ENCODE measurements at regions not wholly inside any gene's neighbourhood (a gene's known extent, or its start where the extent isn't known, plus 50 kb on each side); places are given as distances from the start of the nearest gene placed in this dataset.
"Not testable (repeated sequence)": the region's sequence is repeated elsewhere in the genome, so short reads cannot be mapped to it uniquely, and the experiment has no call there.

- DNase-seq (ENCODE audit: low read depth) = no peak
- no peak overlapping the region for H3K4me3 ChIP-seq (ENCODE audit: low read depth, low read length)
- TF ChIP-seq, protein P1, sequence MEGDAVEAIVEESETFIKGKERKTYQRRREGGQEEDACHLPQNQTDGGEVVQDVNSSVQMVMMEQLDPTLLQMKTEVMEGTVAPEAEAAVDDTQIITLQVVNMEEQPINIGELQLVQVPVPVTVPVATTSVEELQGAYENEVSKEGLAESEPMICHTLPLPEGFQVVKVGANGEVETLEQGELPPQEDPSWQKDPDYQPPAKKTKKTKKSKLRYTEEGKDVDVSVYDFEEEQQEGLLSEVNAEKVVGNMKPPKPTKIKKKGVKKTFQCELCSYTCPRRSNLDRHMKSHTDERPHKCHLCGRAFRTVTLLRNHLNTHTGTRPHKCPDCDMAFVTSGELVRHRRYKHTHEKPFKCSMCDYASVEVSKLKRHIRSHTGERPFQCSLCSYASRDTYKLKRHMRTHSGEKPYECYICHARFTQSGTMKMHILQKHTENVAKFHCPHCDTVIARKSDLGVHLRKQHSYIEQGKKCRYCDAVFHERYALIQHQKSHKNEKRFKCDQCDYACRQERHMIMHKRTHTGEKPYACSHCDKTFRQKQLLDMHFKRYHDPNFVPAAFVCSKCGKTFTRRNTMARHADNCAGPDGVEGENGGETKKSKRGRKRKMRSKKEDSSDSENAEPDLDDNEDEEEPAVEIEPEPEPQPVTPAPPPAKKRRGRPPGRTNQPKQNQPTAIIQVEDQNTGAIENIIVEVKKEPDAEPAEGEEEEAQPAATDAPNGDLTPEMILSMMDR (IDR thresholded peaks at IDR 0.05; ENCODE audit: insufficient read depth, low read length) = no peak
Measured at GRCh38 chr4:96389770-96390169, 549.9 kb downstream of the PDHA2 start.

DNA sequence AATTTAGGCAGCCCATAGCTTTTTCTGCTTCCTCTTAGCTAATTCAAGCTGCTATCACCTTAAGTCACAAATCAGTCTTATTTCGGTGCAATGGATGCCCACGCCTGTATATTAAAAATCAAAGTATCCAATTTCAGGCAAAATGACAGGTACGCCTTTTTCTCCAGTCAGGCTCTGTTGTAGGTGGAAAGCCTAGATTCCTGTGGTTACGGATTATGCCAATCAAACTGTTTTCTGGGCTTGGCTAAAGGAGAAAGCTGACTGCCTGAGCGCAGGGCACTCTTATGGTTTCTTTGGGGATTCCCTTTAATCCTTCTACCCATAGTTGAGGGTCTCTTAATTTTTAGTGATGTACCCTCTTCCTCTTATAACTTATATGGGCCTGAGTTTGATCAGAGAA is 550.5 kb downstream of the PDHA2 start:
- DNase-seq (ENCODE audit: low read depth) = no peak
- TF ChIP-seq, protein P1 (IDR thresholded peaks at IDR 0.05; ENCODE audit: insufficient read depth, low read length) = no peak
- H3K4me3 ChIP-seq (ENCODE audit: low read depth, low read length) = no peak overlapping the region

GRCh38 chr4:96395747-96396146 is 555.9 kb downstream of the PDHA2 start:
- TF ChIP-seq, protein P1 (IDR thresholded peaks at IDR 0.05; ENCODE audit: insufficient read depth, low read length) = no peak
- no peak for DNase-seq (ENCODE audit: low read depth)

GRCh38 chr4:96406742-96407141 is 566.8 kb downstream of the PDHA2 start:
- TF ChIP-seq, protein P1 (IDR thresholded peaks at IDR 0.05; ENCODE audit: insufficient read depth, low read length) = no peak
- no peak overlapping the region for H3K4me3 ChIP-seq (ENCODE audit: low read depth, low read length)
- DNase-seq (ENCODE audit: low read depth) = no peak

More at GRCh38 chr4:96395747-96396146, 555.9 kb downstream of the PDHA2 start:
- H3K4me3 ChIP-seq (ENCODE audit: low read depth, low read length) = no peak overlapping the region

GRCh38 chr4:96407225-96407624 is 567.3 kb downstream of the PDHA2 start:
- no peak for DNase-seq (ENCODE audit: low read depth)
- TF ChIP-seq, protein P1 (IDR thresholded peaks at IDR 0.05; ENCODE audit: insufficient read depth, low read length) = no peak

DNA sequence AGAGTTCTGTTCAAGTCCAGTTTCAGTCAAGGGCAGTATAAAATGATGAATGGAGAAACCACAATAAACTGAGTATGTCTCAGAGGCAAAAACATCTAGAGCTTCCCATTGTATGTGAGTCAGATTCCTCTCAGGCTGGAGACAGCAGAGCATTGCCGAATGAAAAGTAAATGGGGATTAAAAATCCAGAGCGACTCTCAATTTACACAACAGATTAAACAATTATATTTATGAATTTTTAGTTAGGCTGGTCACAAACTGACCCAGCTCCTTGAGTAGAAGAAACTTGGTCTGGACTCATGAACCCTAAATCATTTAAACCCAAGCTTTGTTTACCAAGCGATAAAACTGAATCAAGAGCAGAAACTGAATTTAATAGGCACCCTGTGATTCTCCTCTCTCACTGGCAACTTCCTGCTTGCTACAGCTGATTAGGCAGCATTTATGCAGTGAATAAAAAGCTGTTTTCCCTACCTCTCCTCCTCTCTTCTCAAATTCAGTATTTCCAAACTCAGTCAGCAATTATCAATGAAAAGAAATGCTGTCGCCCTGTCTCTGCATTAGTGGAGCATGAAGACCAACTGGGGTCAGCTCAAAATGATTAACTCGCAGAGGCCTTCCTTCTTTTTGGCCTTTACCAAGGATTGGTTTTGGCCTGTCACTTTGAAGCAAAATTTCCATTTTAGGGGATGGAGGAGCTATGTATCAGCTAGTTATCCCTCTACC is 568.0 kb downstream of the PDHA2 start:
- DNase-seq (ENCODE audit: low read depth) = no peak
- TF ChIP-seq, protein P1 (IDR thresholded peaks at IDR 0.05; ENCODE audit: insufficient read depth, low read length) = no peak
- no peak overlapping the region for H3K4me3 ChIP-seq (ENCODE audit: low read depth, low read length)

More at GRCh38 chr4:96407225-96407624, 567.3 kb downstream of the PDHA2 start:
- H3K4me3 ChIP-seq (ENCODE audit: low read depth, low read length) = no peak overlapping the region

DNA sequence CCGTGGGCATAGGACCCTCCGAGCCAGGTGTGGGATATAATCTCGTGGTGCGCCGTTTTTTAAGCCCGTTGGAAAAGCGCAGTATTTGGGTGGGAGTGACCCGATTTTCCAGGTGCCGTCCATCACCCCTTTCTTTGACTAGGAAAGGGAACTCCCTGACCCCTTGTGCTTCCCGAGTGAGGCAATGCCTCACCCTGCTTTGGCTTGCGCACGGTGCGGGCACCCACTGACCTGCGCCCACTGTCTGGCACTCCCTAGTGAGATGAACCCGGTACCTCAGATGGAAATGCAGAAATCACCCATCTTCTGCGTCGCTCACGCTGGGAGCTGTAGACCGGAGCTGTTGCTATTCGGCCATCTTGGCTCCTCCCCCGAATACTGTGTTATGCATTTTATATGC is 575.0 kb downstream of the PDHA2 start:
- not testable (repeated sequence) for DNase-seq (ENCODE audit: low read depth); H3K4me3 ChIP-seq (ENCODE audit: low read depth, low read length)

Measured in fibroblast of the aortic adventitia (primary cell).